ENCODE measurements at regions not wholly inside any gene's neighbourhood (a gene's known extent, or its start where the extent isn't known, plus 50 kb on each side); places are given as distances from the start of the nearest gene placed in this dataset.

DNA sequence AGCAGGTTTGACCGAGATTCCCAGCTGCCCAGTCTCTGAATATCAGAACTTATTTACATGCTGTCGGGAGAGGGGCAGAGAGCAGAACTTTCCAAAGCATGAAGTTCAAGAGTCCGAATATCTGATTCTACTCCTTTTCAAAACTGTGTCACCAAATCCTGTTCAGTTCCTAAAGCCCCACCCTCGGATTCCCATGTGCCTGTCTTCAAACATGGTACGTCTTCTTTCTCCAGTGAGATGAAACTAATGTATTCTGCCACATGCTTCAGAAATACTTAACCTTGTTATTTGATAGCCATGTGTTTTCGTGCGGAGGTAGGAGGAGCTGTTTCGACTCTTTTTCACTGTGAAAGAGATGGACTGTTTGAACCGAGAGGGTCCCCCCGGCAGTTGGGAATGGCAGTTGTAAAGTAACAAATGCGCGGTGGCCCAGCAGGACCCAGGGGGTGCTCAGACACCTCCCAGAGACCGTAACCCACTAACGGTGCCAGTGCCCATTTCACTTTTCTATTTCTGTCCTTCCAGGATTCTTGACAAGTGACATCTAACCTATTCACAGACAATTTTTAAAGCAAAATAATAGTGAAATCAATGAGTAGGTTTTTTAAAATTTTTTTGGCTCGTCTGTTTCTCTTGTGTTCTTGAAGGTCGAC lies 67.2 kb downstream of the ZBTB18 start:
- TF ChIP-seq, protein P1, sequence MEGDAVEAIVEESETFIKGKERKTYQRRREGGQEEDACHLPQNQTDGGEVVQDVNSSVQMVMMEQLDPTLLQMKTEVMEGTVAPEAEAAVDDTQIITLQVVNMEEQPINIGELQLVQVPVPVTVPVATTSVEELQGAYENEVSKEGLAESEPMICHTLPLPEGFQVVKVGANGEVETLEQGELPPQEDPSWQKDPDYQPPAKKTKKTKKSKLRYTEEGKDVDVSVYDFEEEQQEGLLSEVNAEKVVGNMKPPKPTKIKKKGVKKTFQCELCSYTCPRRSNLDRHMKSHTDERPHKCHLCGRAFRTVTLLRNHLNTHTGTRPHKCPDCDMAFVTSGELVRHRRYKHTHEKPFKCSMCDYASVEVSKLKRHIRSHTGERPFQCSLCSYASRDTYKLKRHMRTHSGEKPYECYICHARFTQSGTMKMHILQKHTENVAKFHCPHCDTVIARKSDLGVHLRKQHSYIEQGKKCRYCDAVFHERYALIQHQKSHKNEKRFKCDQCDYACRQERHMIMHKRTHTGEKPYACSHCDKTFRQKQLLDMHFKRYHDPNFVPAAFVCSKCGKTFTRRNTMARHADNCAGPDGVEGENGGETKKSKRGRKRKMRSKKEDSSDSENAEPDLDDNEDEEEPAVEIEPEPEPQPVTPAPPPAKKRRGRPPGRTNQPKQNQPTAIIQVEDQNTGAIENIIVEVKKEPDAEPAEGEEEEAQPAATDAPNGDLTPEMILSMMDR (conservative IDR thresholded peaks at IDR 0.05 in 1 of 2, IDR thresholded peaks at IDR 0.05 in 1 of 2; ENCODE audit: extremely low read depth in 1 of 2, insufficient read depth in 1 of 2, low read depth in 1 of 2, low read length in 2 of 2) = no peak
- TF ChIP-seq EZH2 (IDR thresholded peaks at IDR 0.05; ENCODE audit: borderline replicate concordance, low read length) = no peak

All from mammary epithelial cell (primary cell).